OCI-LY7 (cell line): ENCODE measurements at regions not wholly inside any gene's neighbourhood (a gene's known extent, or its start where the extent isn't known, plus 50 kb on each side); places are given as distances from the start of the nearest gene placed in this dataset.

ENCODE experiments used
- BruUV-seq: library from RNA; stranded (reverse); fragments of 400-500 nt; replicated peaks from 2 replicates; lab custom pipeline; 2021; lab: Mats Ljungman, UMichigan
- CTCF ChIA-PET: fragments of 300-600 bp; sonication (Branson Sonifier 250); formaldehyde crosslinking; loops from one replicate; lab custom pipeline; 2022; ENCODE audit warnings: antibody characterized with exemption; ENCODE audit not compliant: unreplicated experiment; lab: Charles Lee
- POLR2A ChIA-PET: fragments of 300-600 bp; sonication (Branson Sonifier 250); formaldehyde crosslinking; loops from one replicate; lab custom pipeline; 2022; ENCODE audit warnings: antibody characterized with exemption; lab: Charles Lee
- DNase-seq: peaks from one replicate; pipeline ENCODE4 v3.0.0-alpha.2; 2015; ENCODE audit warnings: low spot score
- H2AFZ ChIP-seq: fragments of 200-600 bp; sonication (generic), shearing (Covaris generic); 2 replicates; pipeline ENCODE4 v1.6.1; 2014; ENCODE audit warnings: mild to moderate bottlenecking, antibody characterized with exemption, low read length, moderate library complexity
- H3K27ac ChIP-seq: fragments of 200-600 bp; sonication (generic); 2 replicates; pipeline ENCODE4 v1.5.1; 2014; ENCODE audit warnings: mixed run types, low read depth, mild to moderate bottlenecking, moderate library complexity, low read length, inconsistent platforms; ENCODE audit not compliant: poor library complexity, severe bottlenecking
- H3K36me3 ChIP-seq: fragments of 200-600 bp; sonication (generic); 2 replicates; pipeline ENCODE4 v1.6.1; 2014; ENCODE audit warnings: mild to moderate bottlenecking, antibody characterized with exemption, low read length, moderate library complexity, mixed read lengths; ENCODE audit not compliant: insufficient read depth
- H3K4me1 ChIP-seq: fragments of 200-600 bp; sonication (generic); 2 replicates; pipeline ENCODE4 v1.5.1; 2014; ENCODE audit warnings: mild to moderate bottlenecking, low read length; ENCODE audit not compliant: insufficient read depth, poor library complexity, severe bottlenecking
- H3K4me2 ChIP-seq: fragments of 200-600 bp; sonication (generic); 2 replicates; pipeline ENCODE4 v1.6.1; 2014; ENCODE audit warnings: mild to moderate bottlenecking, low read length
- H3K4me3 ChIP-seq: fragments of 200-600 bp; sonication (generic); 2 replicates; pipeline ENCODE4 v1.5.1; 2014; ENCODE audit warnings: mild to moderate bottlenecking, low read depth, low read length; ENCODE audit not compliant: poor library complexity, severe bottlenecking
- H3K79me2 ChIP-seq: fragments of 200-600 bp; sonication (generic); 2 replicates; pipeline ENCODE4 v1.6.1; 2016; ENCODE audit warnings: low read depth, mild to moderate bottlenecking, low read length, moderate library complexity, mixed read lengths; ENCODE audit not compliant: insufficient read depth
- H3K9me2 ChIP-seq: fragments of 200-600 bp; sonication (generic); 2 replicates; pipeline ENCODE4 v1.6.1; 2016; ENCODE audit warnings: mild to moderate bottlenecking, low read length, mixed read lengths; ENCODE audit not compliant: insufficient read depth
- H3K9me3 ChIP-seq: fragments of 200-600 bp; sonication (generic); 2 replicates; pipeline ENCODE4 v1.6.1; 2014; ENCODE audit warnings: mild to moderate bottlenecking, mixed run types, low read length, mixed read lengths
- H4K20me1 ChIP-seq: fragments of 200-600 bp; sonication (generic); 2 replicates; pipeline ENCODE4 v1.6.1; 2014; ENCODE audit warnings: mild to moderate bottlenecking, antibody characterized with exemption, low read length, moderate library complexity, mixed read lengths; ENCODE audit not compliant: insufficient read depth
- CTCF ChIP-seq: fragments of 200-600 bp; sonication (generic); conservative IDR thresholded peaks from 2 replicates; pipeline ENCODE4 v1.5.1; 2014; ENCODE audit warnings: mild to moderate bottlenecking, antibody characterized with exemption, low read length, moderate library complexity, mixed read lengths
- EZH2phosphoT487 ChIP-seq: fragments of 200-600 bp; sonication (generic); IDR thresholded peaks from 2 replicates; pipeline ENCODE4 v1.6.1; 2018; ENCODE audit warnings: low read depth, borderline replicate concordance, mild to moderate bottlenecking, mixed run types, antibody characterized with exemption, low read length, moderate library complexity, mixed read lengths
- intact Hi-C: fragments of 100-400 bp; cut with micrococcal nuclease; formaldehyde crosslinking; loops from one replicate; pipeline ENCODE4 v1.10.0; 2022; ENCODE audit not compliant: unreplicated experiment

DNA sequence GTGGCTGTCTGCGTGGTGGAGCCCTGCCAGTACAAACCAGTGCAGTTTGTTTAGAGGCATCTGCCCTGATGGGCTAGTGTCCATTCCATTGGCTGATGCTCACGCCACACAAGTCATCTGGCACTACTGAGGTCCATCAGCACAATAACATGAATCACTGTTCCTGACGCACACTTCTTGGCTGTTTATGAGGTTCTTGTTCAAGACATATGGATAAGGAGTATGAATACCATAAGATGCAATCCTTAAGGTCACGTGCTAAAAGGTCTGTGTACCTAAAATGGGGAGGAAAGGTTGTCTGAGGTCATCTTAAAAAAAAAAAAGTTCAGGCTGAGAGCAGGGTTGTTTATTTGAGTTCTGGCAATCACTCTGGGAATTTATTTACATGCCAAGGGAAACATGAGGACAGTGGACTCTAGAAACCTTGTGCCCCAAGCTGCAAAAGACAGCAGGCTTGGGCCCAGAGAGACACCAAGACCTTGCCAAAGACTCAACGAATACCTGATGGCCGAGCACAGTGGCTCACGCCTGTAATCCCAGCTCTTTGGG, 54.1 kb upstream of the SHLD1 start:
- H3K27ac ChIP-seq = no peak overlapping the region
- no peaks in the 10 kb centered on the region for H3K9me2 ChIP-seq
- H3K4me2 ChIP-seq = no peak overlapping the region
- DNase-seq = no peak
- H3K4me1 ChIP-seq = peaks cover 64% of the 10 kb centered on the region
- CTCF ChIA-PET = no interaction called here
- no peak overlapping the region for H2AFZ ChIP-seq
- H3K4me3 ChIP-seq = no peak overlapping the region
- no peaks in the 10 kb centered on the region for H3K79me2 ChIP-seq
- H4K20me1 ChIP-seq = no peaks in the 10 kb centered on the region
- TF ChIP-seq CTCF (no peak), EZH2phosphoT487 (no peak)
- H3K36me3 ChIP-seq = no peaks in the 10 kb centered on the region
- intact Hi-C loops = no loop called here
- no TSS peak for BruUV-seq
- POLR2A ChIA-PET = interaction anchor here (0.6 to 0.8 kb wide), 3 partner anchors 21 to 44 kb away, joined by 3 to 4 read pairs (median 4); no protein-coding TSS in a partner anchor
- no peaks in the 10 kb centered on the region; the same call in 1 of the 2 replicates for H3K9me3 ChIP-seq

- POLR2A ChIA-PET = interaction anchor here (0.6 to 5.0 kb wide), 20 partner anchors 10 to 132 kb away, joined by 3 to 36 read pairs (median 6); no protein-coding TSS in a partner anchor
- no peaks in the 10 kb centered on the region for H3K9me2 ChIP-seq
- H3K36me3 ChIP-seq = no peaks in the 10 kb centered on the region
- no peaks in the 10 kb centered on the region for H4K20me1 ChIP-seq
- DNase-seq = peak; percentile 99
- H3K4me3 ChIP-seq = peak overlapping the region; percentile 48
- intact Hi-C loops = loop anchor here (1.0 to 2.0 kb wide), 3 partner anchors 18 to 79 kb away; no protein-coding TSS in a partner anchor
- H3K4me2 ChIP-seq = peak overlapping the region; percentile 71
- peaks cover 75% of the 10 kb centered on the region for H3K4me1 ChIP-seq
- TF ChIP-seq CTCF = no peak
- TF ChIP-seq EZH2phosphoT487 = no peak
- H3K27ac ChIP-seq = peak overlapping the region; percentile 93
- H2AFZ ChIP-seq = no peak overlapping the region
- TSS peak; percentile 92 for BruUV-seq
- H3K79me2 ChIP-seq = no peaks in the 10 kb centered on the region
- no peaks in the 10 kb centered on the region; the same call in 1 of the 2 replicates for H3K9me3 ChIP-seq
- CTCF ChIA-PET = interaction anchor here (0.6 to 0.7 kb wide), 2 partner anchors 12 to 27 kb away, joined by 3 to 5 read pairs; no protein-coding TSS in a partner anchor
Measured at GRCh38 chr20:5691918-5692618, 58.1 kb upstream of the SHLD1 start.
